ENCODE measurements at regions not wholly inside any gene's neighbourhood (a gene's known extent, or its start where the extent isn't known, plus 50 kb on each side); places are given as distances from the start of the nearest gene placed in this dataset.

- no peak for TF ChIP-seq CTCF (IDR thresholded peaks at IDR 0.05)
- TF ChIP-seq POLR2A (IDR thresholded peaks at IDR 0.05) = no peak
- TF ChIP-seq EP300 (IDR thresholded peaks at IDR 0.05) = no peak
- TF ChIP-seq POLR2AphosphoS5 (IDR thresholded peaks at IDR 0.05) = no peak
Observed at GRCh38 chr3:164209363-164209762, 868.9 kb downstream of the SI start.
